Endodermal cell (in vitro differentiated cells): ENCODE measurements at regions not wholly inside any gene's neighbourhood (a gene's known extent, or its start where the extent isn't known, plus 50 kb on each side); places are given as distances from the start of the nearest gene placed in this dataset.

Experiments
- DNase-seq: peaks from one replicate; pipeline ENCODE4 v3.0.0-alpha.2; 2017
- H3K27ac ChIP-seq: 2 replicates; pipeline ENCODE4 v1.5.1; 2013; ENCODE audit warnings: mild to moderate bottlenecking, low read depth, low read length, moderate library complexity
- H3K27me3 ChIP-seq: 2 replicates; pipeline ENCODE4 v1.6.1; 2013; ENCODE audit warnings: mild to moderate bottlenecking, low read length, moderate library complexity; ENCODE audit not compliant: insufficient read depth, control insufficient read depth, poor library complexity, severe bottlenecking
- H3K36me3 ChIP-seq: 2 replicates; pipeline ENCODE4 v1.7.0; 2013; ENCODE audit warnings: mild to moderate bottlenecking, low read length, moderate library complexity; ENCODE audit not compliant: control insufficient read depth, insufficient read depth
- H3K4me1 ChIP-seq: one replicate; pipeline ENCODE4 v1.7.0; 2013; ENCODE audit warnings: low read length; ENCODE audit not compliant: control insufficient read depth, insufficient read depth
- H3K4me3 ChIP-seq: 2 replicates; pipeline ENCODE4 v1.5.1; 2013; ENCODE audit warnings: mild to moderate bottlenecking, low read length, moderate library complexity
- H3K9ac ChIP-seq: 2 replicates; pipeline ENCODE4 v1.6.1; 2013; ENCODE audit warnings: mild to moderate bottlenecking, low read length, moderate library complexity; ENCODE audit not compliant: poor library complexity, severe bottlenecking; ENCODE audit errors: extremely low read depth
- H3K9me3 ChIP-seq: 2 replicates; pipeline ENCODE4 v1.6.1; 2013; ENCODE audit warnings: mild to moderate bottlenecking, low read length, moderate library complexity; ENCODE audit not compliant: control insufficient read depth
- H3K27ac Mint-ChIP-seq: 2 replicates; pipeline ENCODE4 v1.8.0; 2020; ENCODE audit warnings: mixed read lengths
- H3K27me3 Mint-ChIP-seq: 2 replicates; pipeline ENCODE4 v1.8.0; 2021; ENCODE audit warnings: mild to moderate bottlenecking, mixed read lengths; ENCODE audit not compliant: insufficient read depth
- H3K36me3 Mint-ChIP-seq: 2 replicates; pipeline ENCODE4 v1.8.0; 2020; ENCODE audit warnings: low read depth, mixed read lengths
- H3K4me1 Mint-ChIP-seq: 2 replicates; pipeline ENCODE4 v1.8.0; 2020; ENCODE audit warnings: mixed read lengths
- H3K4me3 Mint-ChIP-seq: 2 replicates; pipeline ENCODE4 v1.8.0; 2020; ENCODE audit warnings: mild to moderate bottlenecking, moderate library complexity, mixed read lengths
- H3K9me3 Mint-ChIP-seq: 2 replicates; pipeline ENCODE4 v1.8.0; 2020; ENCODE audit warnings: mild to moderate bottlenecking, mixed read lengths
- WGBS, 2 experiments: methylation state at CpG; one replicate each; pipeline versions ENCODE4 v1.1.5 to v1.1.7; 2013; ENCODE audit warnings: missing lambda C conversion rate in 2 of 2, mixed read lengths in 1 of 2; ENCODE audit not compliant: insufficient coverage in 1 of 2, insufficient read length in 1 of 2; 5-methylcytosine and 5-hydroxymethylcytosine counted together
- TF ChIP-seq, protein P1 (sequence below): fragments of 200-600 bp; sonication (generic); conservative IDR thresholded peaks from 2 replicates; pipeline ENCODE4 v1.5.0; 2021; ENCODE audit warnings: antibody characterized with exemption, mild to moderate bottlenecking

DNA sequence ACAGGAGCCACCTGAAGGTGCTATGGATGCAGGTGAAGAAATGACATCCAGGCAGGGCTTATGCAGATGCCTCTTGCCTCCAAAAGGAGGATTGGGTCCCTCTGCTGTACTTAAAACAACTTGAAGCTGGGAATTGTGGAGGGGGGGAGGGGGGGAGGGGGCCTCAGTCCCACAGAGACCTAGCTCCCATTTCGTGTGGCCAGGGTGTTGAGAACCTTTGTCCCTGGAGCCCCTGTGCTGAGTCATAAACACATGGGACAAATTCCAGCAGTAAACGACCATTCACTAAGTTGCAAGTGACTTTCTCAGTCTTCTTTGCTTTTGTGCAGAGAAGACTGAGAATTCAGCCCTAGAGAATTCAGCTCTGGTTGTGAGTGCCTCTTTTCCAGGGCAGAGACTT, 96.5 kb upstream of the PODXL start:
- 53 to 55% methylated on average over 2 of the region's 2 CpGs for WGBS, 2 experiments
- Histone ChIP-seq H3K9ac (no peak overlapping the region), H3K4me3 (no peak overlapping the region), H3K27me3 (no peaks in the 10 kb centered on the region), H3K36me3 (no peaks in the 10 kb centered on the region), H3K4me1 (peaks cover 26% of the 10 kb centered on the region), H3K27ac (no peak overlapping the region), H3K9me3 (no peaks in the 10 kb centered on the region)
- no peak overlapping the region for H3K27ac Mint-ChIP-seq
- H3K4me3 Mint-ChIP-seq: no peak overlapping the region
- TF ChIP-seq, protein P1, sequence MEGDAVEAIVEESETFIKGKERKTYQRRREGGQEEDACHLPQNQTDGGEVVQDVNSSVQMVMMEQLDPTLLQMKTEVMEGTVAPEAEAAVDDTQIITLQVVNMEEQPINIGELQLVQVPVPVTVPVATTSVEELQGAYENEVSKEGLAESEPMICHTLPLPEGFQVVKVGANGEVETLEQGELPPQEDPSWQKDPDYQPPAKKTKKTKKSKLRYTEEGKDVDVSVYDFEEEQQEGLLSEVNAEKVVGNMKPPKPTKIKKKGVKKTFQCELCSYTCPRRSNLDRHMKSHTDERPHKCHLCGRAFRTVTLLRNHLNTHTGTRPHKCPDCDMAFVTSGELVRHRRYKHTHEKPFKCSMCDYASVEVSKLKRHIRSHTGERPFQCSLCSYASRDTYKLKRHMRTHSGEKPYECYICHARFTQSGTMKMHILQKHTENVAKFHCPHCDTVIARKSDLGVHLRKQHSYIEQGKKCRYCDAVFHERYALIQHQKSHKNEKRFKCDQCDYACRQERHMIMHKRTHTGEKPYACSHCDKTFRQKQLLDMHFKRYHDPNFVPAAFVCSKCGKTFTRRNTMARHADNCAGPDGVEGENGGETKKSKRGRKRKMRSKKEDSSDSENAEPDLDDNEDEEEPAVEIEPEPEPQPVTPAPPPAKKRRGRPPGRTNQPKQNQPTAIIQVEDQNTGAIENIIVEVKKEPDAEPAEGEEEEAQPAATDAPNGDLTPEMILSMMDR: no peak
- H3K27me3 Mint-ChIP-seq: peaks cover 3% of the 10 kb centered on the region
- H3K36me3 Mint-ChIP-seq: no peaks in the 10 kb centered on the region
- H3K4me1 Mint-ChIP-seq: peaks cover 53% of the 10 kb centered on the region
- peak; percentile 66 for DNase-seq
- H3K9me3 Mint-ChIP-seq: no peaks in the 10 kb centered on the region

DNA sequence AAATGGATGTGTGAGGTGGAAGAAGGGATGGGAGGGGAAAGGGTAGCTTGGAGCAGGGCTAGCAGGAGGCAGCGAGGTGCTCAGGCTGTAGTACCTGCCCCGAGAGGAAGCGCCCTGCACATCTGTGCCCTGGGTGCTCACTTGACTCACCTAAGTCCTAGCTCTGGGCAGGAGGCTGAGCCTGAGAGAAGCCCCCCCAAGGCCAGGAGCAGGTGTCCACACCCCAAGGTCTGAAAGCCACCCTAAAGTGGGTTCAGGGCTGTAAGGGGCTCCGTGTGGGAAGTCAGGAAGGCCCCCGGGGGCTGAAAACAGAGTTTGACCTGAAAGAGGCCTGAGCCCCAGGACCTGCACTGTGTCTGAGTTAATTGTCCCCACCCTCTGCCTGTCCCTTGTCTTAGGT, 95.8 kb upstream of the PODXL start:
- Histone ChIP-seq H3K27ac (no peak overlapping the region), H3K9ac (no peak overlapping the region), H3K9me3 (no peaks in the 10 kb centered on the region), H3K4me1 (peaks cover 26% of the 10 kb centered on the region), H3K27me3 (no peaks in the 10 kb centered on the region), H3K36me3 (no peaks in the 10 kb centered on the region), H3K4me3 (no peak overlapping the region)
- Mint-ChIP-seq H3K4me3 (no peak overlapping the region), H3K27ac (no peak overlapping the region), H3K4me1 (peaks cover 55% of the 10 kb centered on the region), H3K9me3 (no peaks in the 10 kb centered on the region), H3K27me3 (peaks cover 3% of the 10 kb centered on the region), H3K36me3 (no peaks in the 10 kb centered on the region)
- DNase-seq: peak; percentile 58
- TF ChIP-seq, protein P1: no peak
- 89 to 90% methylated on average over 5 of the region's 5 CpGs for WGBS, 2 experiments

DNA sequence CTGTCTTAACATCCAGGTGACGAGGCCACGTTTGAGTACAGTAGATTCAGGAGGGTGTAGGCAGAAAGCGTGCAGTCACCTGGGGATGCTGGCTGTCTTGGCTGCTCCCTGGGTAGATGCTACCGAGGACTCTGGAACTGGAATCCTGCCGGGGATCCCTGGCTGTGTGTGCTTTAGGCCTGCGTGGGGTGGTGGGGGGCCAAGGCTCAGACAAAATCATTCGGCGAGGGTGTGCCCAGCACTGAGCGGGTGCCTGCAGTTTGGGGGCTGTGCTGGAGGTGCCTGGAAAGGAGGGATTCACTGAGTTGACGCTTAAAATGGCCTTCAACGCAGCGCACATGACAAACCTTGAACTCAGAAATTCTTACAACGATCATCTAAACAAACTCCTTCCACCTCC, 93.5 kb upstream of the PODXL start:
- TF ChIP-seq, protein P1: no peak
- no peak overlapping the region for H3K4me3 Mint-ChIP-seq
- no peak overlapping the region for H3K9ac ChIP-seq
- no peak for DNase-seq
- WGBS, 2 experiments: 93 to 100% methylated on average over 3 to 13 of the region's 13 CpGs
- H3K27ac ChIP-seq: no peak overlapping the region
- peak overlapping the region; percentile 3 for H3K4me3 ChIP-seq
- no peaks in the 10 kb centered on the region for H3K27me3 ChIP-seq
- peaks cover 3% of the 10 kb centered on the region for H3K27me3 Mint-ChIP-seq
- H3K36me3 Mint-ChIP-seq: no peaks in the 10 kb centered on the region
- no peaks in the 10 kb centered on the region for H3K9me3 ChIP-seq
- peak overlapping the region; percentile 91 for H3K27ac Mint-ChIP-seq
- no peaks in the 10 kb centered on the region for H3K36me3 ChIP-seq
- H3K4me1 Mint-ChIP-seq: peaks cover 49% of the 10 kb centered on the region
- no peaks in the 10 kb centered on the region for H3K9me3 Mint-ChIP-seq
- H3K4me1 ChIP-seq: peaks cover 20% of the 10 kb centered on the region
